Stimulated activated CD4-positive, alpha-beta T cell treated with anti-CD3 and anti-CD28 coated beads, Interleukin-4, amount 100 ng/mL, for 24 hours (primary cell): ENCODE measurements at regions not wholly inside any gene's neighbourhood (a gene's known extent, or its start where the extent isn't known, plus 50 kb on each side); places are given as distances from the start of the nearest gene placed in this dataset.

Source experiments
- DNase-seq: peaks from one replicate; pipeline ENCODE4 v3.0.0-alpha.2; 2020

- DNase-seq = no peak
Observed at GRCh38 chr2:150885236-150885635, 376.4 kb downstream of the RBM43 start.

GRCh38 chr2:150883613-150883895, 378.1 kb downstream of the RBM43 start:
- no peak for DNase-seq

- no peak for DNase-seq
Observed at GRCh38 chr2:150882751-150883612, 378.7 kb downstream of the RBM43 start.

- no peak for DNase-seq
Observed at GRCh38 chr2:150880986-150881385, 380.7 kb downstream of the RBM43 start.

GRCh38 chr2:150878356-150878755, 383.3 kb downstream of the RBM43 start:
- DNase-seq = no peak

GRCh38 chr2:150876251-150876950, 385.3 kb downstream of the RBM43 start:
- no peak for DNase-seq

GRCh38 chr2:150873396-150873772, 385.9 kb upstream of the RND3 start:
- no peak for DNase-seq

- DNase-seq = no peak
Observed at GRCh38 chr2:150872756-150873395, 385.4 kb upstream of the RND3 start.

GRCh38 chr2:150866431-150866830, 379.0 kb upstream of the RND3 start:
- DNase-seq = no peak

- DNase-seq = no peak
Observed at GRCh38 chr2:150863691-150864090, 376.2 kb upstream of the RND3 start.

- DNase-seq = no peak
Observed at GRCh38 chr2:150860301-150860700, 372.8 kb upstream of the RND3 start.

- DNase-seq = no peak
Observed at GRCh38 chr2:150859877-150860276, 372.4 kb upstream of the RND3 start.

- DNase-seq = no peak
Observed at GRCh38 chr2:150859162-150859561, 371.7 kb upstream of the RND3 start.

- DNase-seq = no peak
Observed at GRCh38 chr2:150858382-150858781, 370.9 kb upstream of the RND3 start.

- no peak for DNase-seq
Observed at GRCh38 chr2:150856596-150857281, 369.3 kb upstream of the RND3 start.

GRCh38 chr2:150853263-150853662, 365.8 kb upstream of the RND3 start:
- DNase-seq = no peak

- DNase-seq = no peak
Observed at GRCh38 chr2:150850641-150851040, 363.2 kb upstream of the RND3 start.

- no peak for DNase-seq
Observed at GRCh38 chr2:150847578-150847977, 360.1 kb upstream of the RND3 start.

GRCh38 chr2:150846691-150847090, 359.2 kb upstream of the RND3 start:
- DNase-seq = no peak

GRCh38 chr2:150832686-150833085, 345.2 kb upstream of the RND3 start:
- DNase-seq = no peak

- no peak for DNase-seq
Observed at GRCh38 chr2:150824118-150824517, 336.7 kb upstream of the RND3 start.

- no peak for DNase-seq
Observed at GRCh38 chr2:150817422-150817821, 330.0 kb upstream of the RND3 start.

GRCh38 chr2:150812664-150813367, 325.3 kb upstream of the RND3 start:
- no peak for DNase-seq
